HCT116 (cell line): ENCODE measurements at regions not wholly inside any gene's neighbourhood (a gene's known extent, or its start where the extent isn't known, plus 50 kb on each side); places are given as distances from the start of the nearest gene placed in this dataset.

Experiments used
- CBX3 ChIP-seq: IDR thresholded peaks from 2 replicates; pipeline ENCODE4 v1.6.1; 2012; ENCODE audit warnings: low read depth
- CEBPB ChIP-seq: IDR thresholded peaks from 2 replicates; pipeline ENCODE4 v1.6.1; 2012; ENCODE audit warnings: low read depth
- CTCF ChIP-seq, 3 experiments: fragments of 200-600 bp in 1 of 3; sonication (generic) in 1 of 3; IDR thresholded peaks in 2 of 3; conservative IDR thresholded peaks in 1 of 3; 2 replicates each; pipeline ENCODE4 v1.5.1; 2012 to 2017; ENCODE audit warnings: low read depth in 2 of 3, low read length in 2 of 3, antibody characterized with exemption in 1 of 3, borderline replicate concordance in 1 of 3, control low read depth in 1 of 3, mild to moderate bottlenecking in 1 of 3, mixed read lengths in 1 of 3, mixed run types in 1 of 3, moderate library complexity in 1 of 3; ENCODE audit not compliant: insufficient read depth in 1 of 3
- EGR1 ChIP-seq: IDR thresholded peaks from 2 replicates; pipeline ENCODE4 v1.6.1; 2012; ENCODE audit warnings: low read depth
- EZH2 ChIP-seq: fragments of 200-600 bp; sonication (generic); IDR thresholded peaks from 2 replicates; pipeline ENCODE4 v1.6.1; 2017; ENCODE audit warnings: antibody characterized with exemption, mixed run types
- EZH2phosphoT487 ChIP-seq: fragments of 200-600 bp; IDR thresholded peaks from 2 replicates; pipeline ENCODE4 v1.6.1; 2018; ENCODE audit warnings: antibody characterized with exemption, borderline replicate concordance
- POLR2A ChIP-seq: IDR thresholded peaks from 2 replicates; pipeline ENCODE4 v1.7.0; 2011; ENCODE audit warnings: borderline replicate concordance; ENCODE audit not compliant: insufficient read depth, insufficient read length; ENCODE audit errors: extremely low read depth
- POLR2AphosphoS5 ChIP-seq: IDR thresholded peaks from 2 replicates; pipeline ENCODE4 v1.6.1; 2011; ENCODE audit warnings: mild to moderate bottlenecking, low read depth, low read length, moderate library complexity
- RAD21 ChIP-seq: IDR thresholded peaks from 2 replicates; pipeline ENCODE4 v1.6.1; 2012; ENCODE audit warnings: low read depth, mild to moderate bottlenecking
- SIN3A ChIP-seq: IDR thresholded peaks from 2 replicates; pipeline ENCODE4 v1.6.1; 2012; ENCODE audit warnings: low read depth
- ZFX ChIP-seq: fragments of 450-650 bp; IDR thresholded peaks from 2 replicates; pipeline ENCODE4 v1.6.1; 2017

- TF ChIP-seq CTCF (IDR thresholded peaks at IDR 0.05 in 2 of 3, conservative IDR thresholded peaks at IDR 0.05 in 1 of 3; ENCODE audit: borderline replicate concordance in 1 of 3, insufficient read depth in 1 of 3, low read depth in 2 of 3, low read length in 2 of 3): no peak
- no peak for TF ChIP-seq POLR2A
- TF ChIP-seq ZFX: no peak
- TF ChIP-seq CEBPB: no peak
- no peak for TF ChIP-seq EZH2
- no peak for TF ChIP-seq EGR1
- TF ChIP-seq SIN3A: no peak
- no peak for TF ChIP-seq POLR2AphosphoS5
- TF ChIP-seq RAD21: no peak
- no peak for TF ChIP-seq EZH2phosphoT487
- no peak for TF ChIP-seq CBX3
Measured at GRCh38 chr5:101721543-101721942, 574.5 kb downstream of the SLCO4C1 start.
